K562 (cell line): ENCODE measurements at regions not wholly inside any gene's neighbourhood (a gene's known extent, or its start where the extent isn't known, plus 50 kb on each side); places are given as distances from the start of the nearest gene placed in this dataset.

ENCODE experiments used
- ATAC-seq: fragments of 200-7000 bp; cut with Tn5 transposase; 3 replicates; pipeline ENCODE4 v1.9.1; 2020; ENCODE audit warnings: moderate library complexity
- BruUV-seq: library from RNA; stranded (reverse); fragments of 400-500 nt; replicated peaks from 2 replicates; lab custom pipeline; 2021; lab: Mats Ljungman, UMichigan
- CTCF ChIA-PET: fragments of 300-600 bp; formaldehyde crosslinking; extraction: SDS; loops from one replicate; lab custom pipeline; 2021; ENCODE audit warnings: low intra/inter-chr PET ratio; lab: Yijun Ruan, JAX
- POLR2A ChIA-PET: fragments of 300-600, 350-650 bp; sonication (Branson Sonifier 250); formaldehyde crosslinking; extraction: SDS; loops from one replicate; lab custom pipeline; 2021; ENCODE audit warnings: antibody characterized with exemption, inconsistent platforms; lab: Yijun Ruan, JAX
- DNase-seq, 4 experiments: peaks; one replicate each; pipeline versions ENCODE4 v3.0.0 to v3.0.0-alpha.2; 2011 to 2018; ENCODE audit warnings: low spot score in 3 of 4, mixed read lengths in 3 of 4; ENCODE audit errors: extremely low read depth in 1 of 4
- FAIRE-seq: peaks from 2 replicates; lab custom pipeline; 2011; peaks lifted over from hg19 to GRCh38; lab: Jason Lieb, UNC
- H2AFZ ChIP-seq: 2 replicates; pipeline ENCODE4 v1.6.0; 2011; ENCODE audit warnings: low read depth, low read length, control low read depth, inconsistent platforms
- H3K27ac ChIP-seq: fragments of 200-600 bp; 3 replicates; pipeline ENCODE4 v1.8.0; 2011; ENCODE audit warnings: low read depth, mild to moderate bottlenecking, control low read depth, inconsistent platforms, low read length, moderate library complexity, mixed read lengths; ENCODE audit errors: extremely low read depth
- H3K27me3 ChIP-seq, 2 experiments: fragments of 300-600 bp in 1 of 2; 2 replicates in 1 of 2; 3 replicates in 1 of 2; pipeline versions ENCODE4 v1.6.0 to v1.8.0; 2011; ENCODE audit warnings: inconsistent platforms in 2 of 2, low read length in 2 of 2, mild to moderate bottlenecking in 1 of 2, mixed read lengths in 1 of 2, moderate library complexity in 1 of 2; ENCODE audit not compliant: control insufficient read depth in 2 of 2, insufficient read depth in 2 of 2
- H3K36me3 ChIP-seq: fragments of 300-600 bp; 3 replicates; pipeline ENCODE4 v1.8.0; 2011; ENCODE audit warnings: mild to moderate bottlenecking, low read length, inconsistent platforms; ENCODE audit not compliant: control insufficient read depth, insufficient read depth
- H3K4me1 ChIP-seq, 2 experiments: fragments of 200-600 bp in 1 of 2; replicated peaks in 1 of 2; 2 replicates in 1 of 2; 3 replicates in 1 of 2; pipeline versions ENCODE4 v1.5.1 to v1.8.0; 2011; ENCODE audit warnings: inconsistent platforms in 2 of 2, low read length in 2 of 2, mild to moderate bottlenecking in 1 of 2, mixed read lengths in 1 of 2, moderate library complexity in 1 of 2; ENCODE audit not compliant: control insufficient read depth in 2 of 2, insufficient read depth in 2 of 2
- H3K4me2 ChIP-seq: 2 replicates; pipeline ENCODE4 v1.6.1; 2011; ENCODE audit warnings: low read length, control low read depth, inconsistent platforms, mixed read lengths; ENCODE audit not compliant: insufficient read depth
- H3K4me3 ChIP-seq: fragments of 200-600 bp; sonication (generic), shearing (Covaris generic); 2 replicates; pipeline ENCODE4 v1.5.1; 2016; ENCODE audit warnings: control low read depth, inconsistent platforms
- H3K79me2 ChIP-seq: fragments of 200-600 bp; 3 replicates; pipeline ENCODE4 v1.8.0; 2011; ENCODE audit warnings: low read length, inconsistent platforms; ENCODE audit not compliant: control insufficient read depth, insufficient read depth
- H3K9ac ChIP-seq, 2 experiments: 2 replicates each; pipeline versions ENCODE4 v1.6.0 to v1.6.1; 2011; ENCODE audit warnings: low read depth in 2 of 2, low read length in 2 of 2, control low read depth in 1 of 2, inconsistent platforms in 1 of 2, mild to moderate bottlenecking in 1 of 2, mixed read lengths in 1 of 2; ENCODE audit not compliant: insufficient read depth in 1 of 2
- H3K9me1 ChIP-seq: one replicate; pipeline ENCODE4 v1.6.0; 2011; ENCODE audit warnings: inconsistent platforms, mild to moderate bottlenecking, low read length, moderate library complexity; ENCODE audit not compliant: control insufficient read depth, insufficient read depth
- H3K9me3 ChIP-seq: replicated peaks from 2 replicates; pipeline ENCODE4 v1.5.1; 2011; ENCODE audit warnings: low read depth, low read length, inconsistent platforms; ENCODE audit not compliant: control insufficient read depth, insufficient read depth
- H4K20me1 ChIP-seq: replicated peaks from 2 replicates; pipeline ENCODE4 v1.6.1; 2011; ENCODE audit warnings: low read length, inconsistent platforms, mixed read lengths; ENCODE audit not compliant: control insufficient read depth, insufficient read depth
- CBX3 ChIP-seq, 2 experiments: IDR thresholded peaks; 1 replicate in 1 of 2; 2 replicates in 1 of 2; pipeline ENCODE4 v1.6.1; 2012; ENCODE audit warnings: inconsistent platforms in 2 of 2, low read length in 2 of 2, borderline replicate concordance in 1 of 2, control low read depth in 1 of 2
- DNMT1 ChIP-seq: fragments of 450-650 bp; IDR thresholded peaks from 2 replicates; pipeline ENCODE4 v1.6.1; 2016; ENCODE audit warnings: antibody characterized with exemption, mild to moderate bottlenecking
- ERF ChIP-seq: fragments of 450-650 bp; formaldehyde crosslinking; IDR thresholded peaks from 2 replicates; pipeline ENCODE4 v1.4.0; 2020; ENCODE audit warnings: mild to moderate bottlenecking, mixed read lengths
- ESRRB ChIP-seq: fragments of 250-450 bp; sonication (Bioruptor Pico); IDR thresholded peaks from 2 replicates; pipeline ENCODE4 v1.5.0; 2020; ENCODE audit warnings: mild to moderate bottlenecking, moderate library complexity, borderline replicate concordance
- NBN ChIP-seq: fragments of 450-650 bp; IDR thresholded peaks from 2 replicates; pipeline ENCODE4 v1.6.1; 2016; ENCODE audit warnings: low read depth, mild to moderate bottlenecking
- PRMT5 ChIP-seq: sonication (generic); formaldehyde crosslinking; IDR thresholded peaks from 2 replicates; pipeline ENCODE4 v1.5.0; 2020; ENCODE audit warnings: missing genetic modification reagents
- SRF ChIP-seq, 2 experiments: fragments of 250-450, 450-650 bp in 1 of 2; sonication (Bioruptor Pico) in 1 of 2; sonication (generic) in 1 of 2; formaldehyde crosslinking; IDR thresholded peaks; 2 replicates each; pipeline versions ENCODE4 v1.5.0 to v1.5.1; 2020 to 2022; ENCODE audit warnings: mild to moderate bottlenecking in 1 of 2, missing genetic modification reagents in 1 of 2
- SUPT5H ChIP-seq: fragments of 450-650 bp; IDR thresholded peaks from 2 replicates; pipeline ENCODE4 v1.6.1; 2016
- TCFL5 ChIP-seq: fragments of 250-450 bp; sonication (Bioruptor Pico); conservative IDR thresholded peaks from 2 replicates; pipeline ENCODE4 v1.6.1; 2021; ENCODE audit warnings: mild to moderate bottlenecking, moderate library complexity, matching md5 sums
- ZBTB5 ChIP-seq: fragments of 450-650 bp; IDR thresholded peaks from 2 replicates; pipeline ENCODE4 v1.6.1; 2017; ENCODE audit warnings: antibody characterized with exemption
- ZNF282 ChIP-seq: sonication (generic); formaldehyde crosslinking; IDR thresholded peaks from 2 replicates; pipeline ENCODE4 v1.8.1; 2023; ENCODE audit warnings: missing genetic modification reagents
- ZNF407 ChIP-seq: fragments of 450-650 bp; IDR thresholded peaks from 2 replicates; pipeline ENCODE4 v1.6.1; 2016; ENCODE audit warnings: low read depth
- ZNF507 ChIP-seq: conservative IDR thresholded peaks from 2 replicates; pipeline ENCODE4 v1.6.1; 2017; ENCODE audit warnings: missing genetic modification characterization, missing compliant biosample characterization
- ZNF707 ChIP-seq: fragments of 250-450 bp; sonication (Bioruptor Pico); conservative IDR thresholded peaks from 2 replicates; pipeline ENCODE4 v1.8.0; 2022; ENCODE audit warnings: inconsistent platforms, mild to moderate bottlenecking, moderate library complexity
- WGBS: fragments of 100-300 bp; shearing (Covaris generic); methylation state at CpG from one replicate; pipeline ENCODE4 v1.1.6; 2016; ENCODE audit warnings: low coverage, mixed read lengths; ENCODE audit not compliant: insufficient coverage; ENCODE audit errors: missing lambda C conversion rate; 5-methylcytosine and 5-hydroxymethylcytosine counted together
- in situ Hi-C: fragments of 300-500 bp; cut with MboI; formaldehyde crosslinking; loops from 4 replicates; pipeline ENCODE4 v1.15.0; 2018; ENCODE audit warnings: inconsistent platforms, mixed read lengths
- intact Hi-C: fragments of 100-400 bp; cut with micrococcal nuclease; formaldehyde crosslinking; loops from 2 replicates; pipeline ENCODE4 v1.14.2; 2022

GRCh38 chr5:163190283-163190682, 247.1 kb upstream of the CCNG1 start:
- ChIA-PET POLR2A (no interaction called here), CTCF (no interaction called here)
- no peak overlapping the region for H3K4me3 ChIP-seq
- no peaks in the 10 kb centered on the region for H3K27me3 ChIP-seq
- 2% methylated on average over 3 of the region's 3 CpGs for WGBS
- DNase-seq = no peak
- H3K36me3 ChIP-seq = no peaks in the 10 kb centered on the region
- in situ Hi-C loops = no loop called here
- H3K27ac ChIP-seq = no peak overlapping the region
- intact Hi-C loops = no loop called here
- FAIRE-seq = no peak
- H3K79me2 ChIP-seq = no peaks in the 10 kb centered on the region
- H4K20me1 ChIP-seq = no peaks in the 10 kb centered on the region
- no peaks in the 10 kb centered on the region for H3K9me1 ChIP-seq
- no TSS peak for BruUV-seq
- no peak for ATAC-seq
- H3K4me2 ChIP-seq = no peak overlapping the region
- no peak for TF ChIP-seq ESRRB (CRISPR knock-in tag)
- TF ChIP-seq SUPT5H = no peak
- no peak for TF ChIP-seq ZNF507 (tag)
- no peak for TF ChIP-seq ZNF407
- no peak for TF ChIP-seq PRMT5
- TF ChIP-seq ZBTB5 = no peak
- no peak for TF ChIP-seq DNMT1
- no peak for TF ChIP-seq ZNF707 (CRISPR knock-in tag)
- no peak for TF ChIP-seq CBX3 (IDR thresholded peaks at IDR 0.05; ENCODE audit: borderline replicate concordance in 1 of 2, low read length in 2 of 2)
- TF ChIP-seq ZNF282 (CRISPR knock-in tag) = no peak
- no peak for TF ChIP-seq TCFL5 (CRISPR knock-in tag)
- no peak for TF ChIP-seq ERF (CRISPR knock-in tag)
- TF ChIP-seq NBN = no peak
- no peak for TF ChIP-seq SRF (CRISPR knock-in tag; IDR thresholded peaks at IDR 0.05)
- H3K4me1 ChIP-seq = no peaks in the 10 kb centered on the region
- no peak overlapping the region for H2AFZ ChIP-seq
- no peak overlapping the region for H3K9ac ChIP-seq
- no peaks in the 10 kb centered on the region for H3K9me3 ChIP-seq
